GM03348 (cell line): ENCODE measurements at regions not wholly inside any gene's neighbourhood (a gene's known extent, or its start where the extent isn't known, plus 50 kb on each side); places are given as distances from the start of the nearest gene placed in this dataset.

Source experiments
- DNase-seq: peaks from one replicate; pipeline ENCODE4 v3.0.0; 2012; ENCODE audit warnings: low spot score

- DNase-seq = no peak
Measured at GRCh38 chr13:83601539-83601938, 280.7 kb downstream of the SLITRK1 start.

- DNase-seq = no peak
Measured at GRCh38 chr13:83592095-83592494, 290.2 kb downstream of the SLITRK1 start.

- DNase-seq = no peak
Measured at GRCh38 chr13:83589814-83590213, 292.5 kb downstream of the SLITRK1 start.

GRCh38 chr13:83577183-83577582, 305.1 kb downstream of the SLITRK1 start:
- no peak for DNase-seq

- DNase-seq = no peak
Measured at GRCh38 chr13:83568019-83568418, 314.3 kb downstream of the SLITRK1 start.

GRCh38 chr13:83563499-83563898, 318.8 kb downstream of the SLITRK1 start:
- no peak for DNase-seq

- no peak for DNase-seq
Measured at GRCh38 chr13:83557845-83558244, 324.4 kb downstream of the SLITRK1 start.

- no peak for DNase-seq
Measured at GRCh38 chr13:83549671-83550070, 332.6 kb downstream of the SLITRK1 start.

- no peak for DNase-seq
Measured at GRCh38 chr13:83547043-83547442, 335.2 kb downstream of the SLITRK1 start.

GRCh38 chr13:83546476-83546875, 335.8 kb downstream of the SLITRK1 start:
- no peak for DNase-seq

GRCh38 chr13:83538636-83539035, 343.6 kb downstream of the SLITRK1 start:
- no peak for DNase-seq

- no peak for DNase-seq
Measured at GRCh38 chr13:83536941-83537340, 345.3 kb downstream of the SLITRK1 start.

GRCh38 chr13:83536153-83536552, 346.1 kb downstream of the SLITRK1 start:
- no peak for DNase-seq

GRCh38 chr13:83532809-83533208, 349.5 kb downstream of the SLITRK1 start:
- DNase-seq = no peak

GRCh38 chr13:83531022-83531421, 351.3 kb downstream of the SLITRK1 start:
- no peak for DNase-seq

- no peak for DNase-seq
Measured at GRCh38 chr13:83516781-83517180, 365.5 kb downstream of the SLITRK1 start.

GRCh38 chr13:83515268-83516015, 366.8 kb downstream of the SLITRK1 start:
- peak; percentile 42 for DNase-seq

GRCh38 chr13:83508771-83509301, 373.4 kb downstream of the SLITRK1 start:
- DNase-seq = no peak

GRCh38 chr13:83503424-83503823, 378.9 kb downstream of the SLITRK1 start:
- peak; percentile 66 for DNase-seq

GRCh38 chr13:83499286-83499685, 383.0 kb downstream of the SLITRK1 start:
- no peak for DNase-seq

- peak; percentile 18 for DNase-seq
Measured at GRCh38 chr13:83498481-83499190, 383.6 kb downstream of the SLITRK1 start.

GRCh38 chr13:83498045-83498444, 384.2 kb downstream of the SLITRK1 start:
- DNase-seq = no peak

GRCh38 chr13:83496501-83496900, 385.8 kb downstream of the SLITRK1 start:
- no peak for DNase-seq
